GM12892 (cell line): ENCODE measurements at regions not wholly inside any gene's neighbourhood (a gene's known extent, or its start where the extent isn't known, plus 50 kb on each side); places are given as distances from the start of the nearest gene placed in this dataset.
"Not testable (repeated sequence)": the region's sequence is repeated elsewhere in the genome, so short reads cannot be mapped to it uniquely, and the experiment has no call there.

ENCODE experiments used
- POLR2A ChIP-seq: IDR thresholded peaks from 2 replicates; pipeline ENCODE4 v1.6.1; 2011; ENCODE audit warnings: low read depth, low read length, control low read depth
- POLR2AphosphoS5 ChIP-seq: IDR thresholded peaks from 2 replicates; pipeline ENCODE4 v1.6.1; 2011; ENCODE audit warnings: low read depth, low read length, control low read depth
- TAF1 ChIP-seq: IDR thresholded peaks from 2 replicates; pipeline ENCODE4 v1.6.1; 2011; ENCODE audit warnings: low read depth, mild to moderate bottlenecking, control low read depth, low read length, borderline replicate concordance

- TF ChIP-seq POLR2AphosphoS5, POLR2A, TAF1: not testable (repeated sequence)
These were observed 90.8 kb upstream of the IGFBPL1 start for GRCh38 chr9:38515055-38515454.
